Right ventricle myocardium superior (tissue), 1 donor: ENCODE measurements at regions not wholly inside any gene's neighbourhood (a gene's known extent, or its start where the extent isn't known, plus 50 kb on each side); places are given as distances from the start of the nearest gene placed in this dataset.

Experiments
- ATAC-seq: fragments of 200-7000 bp; cut with Tn5 transposase; one replicate; pipeline ENCODE4 v1.9.1; 2020; ENCODE audit warnings: mild to moderate bottlenecking; ENCODE audit not compliant: poor library complexity
- DNase-seq: peaks from one replicate; pipeline ENCODE4 v3.0.0-alpha.2; 2020
- intact Hi-C: fragments of 100-400 bp; cut with DNase I; formaldehyde crosslinking; loops from one replicate; pipeline ENCODE4 v1.11.2; 2022
- donor health status: DM: no; HTN: yes; CAD: no; lungs with severe emphysema.

DNA sequence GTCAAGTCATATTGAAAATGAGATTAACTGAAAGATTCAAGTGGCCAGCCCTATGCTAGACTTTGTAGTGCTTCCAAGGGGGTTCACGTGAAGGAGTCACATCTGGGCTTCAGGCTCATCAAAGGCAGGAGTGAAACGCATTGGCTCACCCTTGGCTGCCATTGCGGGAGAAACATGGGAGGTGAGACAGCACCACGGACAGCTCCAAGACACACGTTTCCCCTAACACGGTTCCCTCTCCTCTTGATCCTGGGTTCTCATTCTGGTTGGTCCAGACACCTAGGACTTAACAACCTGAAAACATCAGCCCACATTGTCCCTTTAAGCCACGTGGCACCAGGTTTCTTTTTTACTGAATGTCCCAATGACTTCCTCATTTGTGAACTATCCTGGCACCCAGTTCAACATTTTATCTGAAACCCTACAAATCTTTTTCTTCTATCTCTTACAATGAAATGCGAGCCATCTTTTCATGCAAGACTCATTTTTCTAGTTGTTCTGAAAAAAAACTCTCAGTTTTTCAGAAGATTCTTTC, 279.0 kb upstream of the VCX3A start:
- intact Hi-C loops: no loop called here
- DNase-seq: no peak
- ATAC-seq: no peak

DNA sequence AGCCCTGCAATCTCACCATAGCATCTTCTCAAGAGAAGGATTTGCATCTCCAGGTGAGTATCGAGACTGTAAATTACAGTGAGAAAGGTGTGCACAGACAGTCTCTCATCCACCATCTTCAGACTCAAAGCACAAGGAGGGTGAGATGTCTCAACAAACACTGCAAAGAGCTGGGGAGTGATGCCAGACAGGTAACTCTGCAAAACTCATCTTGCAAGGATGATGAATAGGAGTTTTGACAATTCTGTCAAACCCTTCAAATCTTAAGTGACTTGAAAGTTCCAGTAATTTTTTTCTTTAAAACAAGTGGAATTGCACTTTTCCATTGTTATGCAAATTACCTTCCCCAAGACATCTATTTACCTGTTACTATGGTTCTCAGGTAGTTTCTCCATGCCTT, 277.2 kb upstream of the VCX3A start:
- DNase-seq (no peak), ATAC-seq (no peak)
- intact Hi-C loops: no loop called here

DNA sequence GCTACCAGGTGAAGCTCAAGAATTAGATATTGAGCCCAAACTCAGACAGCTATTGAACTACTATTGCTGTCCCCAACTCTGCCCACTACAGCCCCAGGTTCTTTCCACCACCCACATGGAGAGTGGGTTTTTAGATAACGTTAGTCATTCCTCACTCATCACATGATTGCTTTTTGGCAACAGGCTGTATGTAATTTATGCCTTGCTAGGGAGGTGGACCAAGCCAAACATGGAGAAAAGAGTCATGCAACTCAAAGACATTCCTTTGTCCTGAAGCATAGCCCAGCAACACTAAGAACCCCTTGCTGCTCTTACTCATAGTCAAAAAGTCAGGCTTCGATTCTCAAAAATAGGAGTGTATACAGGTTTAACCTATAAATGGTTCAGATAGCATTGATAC, 275.9 kb upstream of the VCX3A start:
- intact Hi-C loops: no loop called here
- DNase-seq (no peak), ATAC-seq (no peak)

DNA sequence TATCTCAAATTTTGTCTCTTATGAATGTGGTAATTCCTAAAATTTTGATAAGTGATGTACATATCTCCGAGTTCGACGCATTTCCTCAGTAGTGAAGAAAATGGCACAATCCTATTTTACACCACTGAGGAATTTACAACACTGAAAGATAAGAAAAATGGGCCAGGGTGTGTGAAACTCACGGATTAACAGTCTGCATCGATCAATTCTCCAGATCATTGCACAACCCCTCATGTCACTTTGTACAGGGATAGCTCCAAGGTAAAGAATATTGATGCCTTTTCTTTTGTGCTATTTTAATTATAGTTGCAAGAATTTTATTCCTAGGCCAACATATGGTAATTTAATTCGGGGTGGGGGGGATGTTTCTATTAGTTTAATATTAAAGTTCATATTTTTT, 268.7 kb upstream of the VCX3A start:
- intact Hi-C loops: no loop called here
- no peak for DNase-seq
- no peak for ATAC-seq

DNA sequence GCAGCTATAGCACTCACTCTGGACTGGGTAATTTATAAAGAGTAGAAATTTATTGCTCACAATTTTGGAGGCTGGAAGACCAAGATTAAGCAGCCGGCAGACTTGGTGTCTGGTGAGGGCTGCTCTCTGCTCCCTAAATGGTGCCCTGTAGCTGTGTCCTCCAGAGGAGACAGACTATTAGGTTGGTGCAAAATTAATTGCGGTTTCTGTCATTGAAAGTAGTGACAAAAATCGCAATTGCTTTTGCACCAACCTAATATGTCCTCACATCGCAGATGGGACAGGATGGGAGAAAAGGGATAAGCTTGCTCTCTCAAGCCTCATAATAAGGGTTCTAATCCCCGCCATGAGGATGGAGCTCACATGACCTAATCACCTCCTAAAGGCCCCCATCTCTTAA, 258.1 kb upstream of the VCX3A start:
- no peak for DNase-seq
- ATAC-seq: no peak
- intact Hi-C loops: no loop called here

DNA sequence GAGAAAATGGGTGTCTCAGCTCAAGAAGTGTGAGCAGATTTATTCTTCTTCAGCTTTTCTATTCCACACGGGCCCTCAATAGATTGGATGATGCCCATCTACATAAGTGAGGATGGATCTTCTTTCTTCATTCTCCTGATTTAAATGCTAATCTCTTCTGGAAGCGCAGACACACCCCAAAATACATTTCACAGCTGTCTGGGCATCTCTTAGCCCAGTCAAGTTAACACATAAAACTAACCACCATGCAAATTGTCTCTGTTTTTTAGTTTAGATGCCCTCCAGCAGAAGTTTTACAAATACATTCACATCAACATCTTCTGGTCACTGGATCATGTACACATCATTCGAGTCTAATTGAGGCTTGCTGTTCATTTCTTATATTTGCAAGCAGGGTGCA, 249.0 kb upstream of the VCX3A start:
- intact Hi-C loops: no loop called here
- DNase-seq (no peak), ATAC-seq (no peak)

DNA sequence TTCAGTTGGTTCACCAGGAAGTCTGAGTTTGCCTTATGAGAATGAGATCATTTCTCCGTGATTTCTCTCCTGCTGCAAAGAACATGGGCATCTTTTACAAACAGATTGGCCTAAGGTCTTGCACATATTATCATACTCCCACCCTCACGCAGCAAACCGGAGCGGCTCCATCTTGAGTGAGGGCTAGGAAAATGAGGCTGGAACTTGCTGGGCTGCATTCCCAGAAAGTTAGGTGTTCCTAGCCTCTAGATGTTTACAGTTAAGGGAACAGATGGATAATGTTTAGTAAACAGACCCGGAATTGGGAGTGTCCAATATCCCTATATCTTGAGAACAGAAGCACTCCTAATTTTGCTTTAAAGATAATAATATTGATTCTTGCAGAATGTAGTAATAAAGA, 247.9 kb upstream of the VCX3A start:
- DNase-seq (no peak), ATAC-seq (no peak)
- intact Hi-C loops: no loop called here

DNA sequence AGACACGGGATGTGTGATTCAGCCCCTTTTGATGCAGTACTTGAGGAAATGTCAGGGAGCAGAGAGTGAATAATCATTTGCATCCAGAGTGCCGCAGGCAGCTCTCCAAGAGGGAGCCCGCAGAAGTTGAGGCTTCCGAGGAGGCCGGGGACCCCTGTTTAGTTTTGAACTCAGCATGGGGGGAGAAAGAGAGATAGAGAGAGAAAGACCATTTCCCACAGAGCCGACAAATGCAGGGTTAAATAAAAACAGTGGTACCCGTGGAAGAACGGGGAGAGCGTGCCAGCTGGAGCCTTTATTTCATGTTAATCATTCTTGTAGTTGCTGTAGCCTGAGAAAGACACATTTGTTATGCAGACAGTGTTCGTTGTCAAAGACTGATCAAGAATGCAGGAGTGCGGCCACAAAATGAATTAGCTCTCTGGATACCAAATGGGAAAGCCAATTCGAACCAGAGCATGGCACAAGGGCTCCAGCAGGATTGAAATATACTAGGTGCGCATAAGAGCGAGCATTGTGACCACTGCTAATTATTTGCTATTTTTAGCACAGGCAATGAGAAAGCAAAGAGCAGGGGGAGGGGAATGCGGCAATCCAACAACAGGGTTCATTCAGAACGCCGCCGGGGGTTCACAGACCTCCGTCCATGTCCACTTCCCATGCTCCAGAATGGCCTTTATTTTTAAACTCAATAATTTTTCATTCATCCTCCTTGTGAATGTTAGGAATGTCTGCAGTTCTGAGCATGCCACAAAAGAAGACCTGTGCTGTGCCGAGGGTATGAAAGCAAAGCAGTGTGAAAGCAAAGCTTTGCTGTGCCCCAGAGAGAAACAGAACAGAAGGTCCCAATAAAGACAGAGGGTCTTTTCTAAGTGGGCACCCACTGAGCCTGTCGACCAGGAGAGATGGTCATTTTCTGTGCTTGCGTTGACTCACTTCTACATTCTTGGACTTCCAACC, 243.9 kb upstream of the VCX3A start:
- ATAC-seq (peak; percentile 38), DNase-seq (no peak)
- intact Hi-C loops: no loop called here

DNA sequence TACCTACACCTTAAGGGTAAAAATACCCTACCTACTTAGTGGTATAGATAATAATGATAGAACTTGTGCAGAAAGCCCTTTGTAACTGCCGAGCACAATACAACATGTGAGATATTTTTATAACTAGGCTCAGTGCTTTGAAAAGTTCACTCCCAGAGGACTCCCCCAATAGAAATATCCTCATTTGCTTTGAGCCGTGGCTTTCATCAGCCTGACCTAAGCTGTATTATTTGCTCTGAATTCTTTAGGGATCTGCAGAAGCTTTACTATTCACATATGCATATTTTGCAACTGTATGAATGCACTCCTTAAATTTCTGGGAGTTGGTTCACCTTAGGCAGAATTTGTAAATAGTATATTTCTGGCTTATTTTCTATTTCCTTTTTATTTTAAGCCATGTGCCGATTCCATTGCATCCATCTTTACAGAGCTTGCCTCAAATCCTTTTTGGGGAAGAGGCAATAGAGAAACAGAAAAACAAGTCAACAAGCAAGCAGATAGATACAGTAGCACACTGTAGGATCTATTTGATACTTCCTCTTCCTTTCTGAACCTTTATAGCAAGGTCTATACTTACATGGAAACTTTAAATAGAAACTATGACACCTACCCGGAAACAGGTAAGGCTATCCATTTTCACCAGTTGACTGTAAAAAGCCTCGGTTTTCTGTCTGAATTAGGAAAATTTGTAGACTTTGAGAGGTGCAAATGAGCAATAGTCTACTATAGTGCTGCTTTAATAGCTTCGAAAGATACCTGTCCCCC, 242.5 kb upstream of the VCX3A start:
- ATAC-seq: no peak
- intact Hi-C loops: no loop called here
- no peak for DNase-seq

DNA sequence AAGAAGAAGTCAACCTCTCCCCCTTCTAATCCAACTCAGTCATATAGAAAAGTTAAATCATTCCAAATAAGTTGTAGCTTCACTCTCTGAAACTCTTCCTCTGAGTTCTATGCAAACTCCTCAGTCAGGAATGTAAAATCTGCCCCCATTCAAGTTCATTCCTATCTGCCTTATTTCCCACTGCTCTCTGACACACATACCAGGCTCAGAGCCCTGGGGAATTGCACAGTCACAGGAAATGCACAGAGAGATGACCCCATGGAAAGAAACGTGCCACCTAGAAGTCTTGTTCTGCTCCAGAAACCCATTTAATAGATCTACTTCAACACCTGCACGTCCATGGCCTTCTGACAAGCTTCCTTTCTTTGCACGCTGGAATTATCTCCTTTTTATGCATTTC, 236.0 kb upstream of the VCX3A start:
- ATAC-seq: no peak
- DNase-seq: no peak
- intact Hi-C loops: no loop called here

DNA sequence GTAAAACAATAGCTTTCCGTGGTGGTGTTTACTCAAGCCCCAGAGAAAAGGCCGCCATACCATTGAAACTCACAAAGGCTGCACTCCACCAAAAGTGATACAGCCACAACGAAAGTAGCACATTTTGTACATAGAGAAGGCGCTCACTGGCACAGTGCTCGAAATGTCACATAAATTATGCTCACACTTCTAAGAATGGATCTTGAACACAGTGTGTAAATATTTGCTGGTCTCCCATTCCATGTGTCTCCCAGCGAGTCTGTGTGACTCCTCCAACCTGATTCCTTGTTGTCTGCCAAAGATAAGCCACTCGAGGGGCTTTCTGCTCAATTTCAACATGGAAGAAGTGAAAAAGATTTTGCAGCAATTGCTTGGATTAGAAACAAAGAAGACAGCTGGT, 234.0 kb upstream of the VCX3A start:
- intact Hi-C loops: no loop called here
- no peak for DNase-seq
- no peak for ATAC-seq

DNA sequence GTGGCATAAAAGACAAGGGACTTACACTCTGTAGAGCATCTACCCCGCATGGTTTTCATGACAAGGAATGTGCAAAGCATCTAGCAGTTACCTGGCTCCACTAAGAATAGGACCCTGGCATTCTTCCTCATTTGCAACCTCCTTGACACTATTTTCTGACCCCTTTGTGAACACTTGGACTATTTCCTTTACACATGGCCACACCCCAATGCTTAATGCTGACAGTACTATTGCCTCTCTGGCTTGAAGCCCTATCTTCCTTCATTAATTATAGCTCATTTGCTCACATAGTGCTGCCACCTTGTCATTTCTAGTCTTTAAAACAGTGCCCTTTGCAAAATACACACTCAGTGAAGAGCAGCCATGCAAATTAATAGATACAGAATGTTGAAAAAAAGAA, 226.3 kb upstream of the VCX3A start:
- ATAC-seq (no peak), DNase-seq (no peak)
- intact Hi-C loops: no loop called here

DNA sequence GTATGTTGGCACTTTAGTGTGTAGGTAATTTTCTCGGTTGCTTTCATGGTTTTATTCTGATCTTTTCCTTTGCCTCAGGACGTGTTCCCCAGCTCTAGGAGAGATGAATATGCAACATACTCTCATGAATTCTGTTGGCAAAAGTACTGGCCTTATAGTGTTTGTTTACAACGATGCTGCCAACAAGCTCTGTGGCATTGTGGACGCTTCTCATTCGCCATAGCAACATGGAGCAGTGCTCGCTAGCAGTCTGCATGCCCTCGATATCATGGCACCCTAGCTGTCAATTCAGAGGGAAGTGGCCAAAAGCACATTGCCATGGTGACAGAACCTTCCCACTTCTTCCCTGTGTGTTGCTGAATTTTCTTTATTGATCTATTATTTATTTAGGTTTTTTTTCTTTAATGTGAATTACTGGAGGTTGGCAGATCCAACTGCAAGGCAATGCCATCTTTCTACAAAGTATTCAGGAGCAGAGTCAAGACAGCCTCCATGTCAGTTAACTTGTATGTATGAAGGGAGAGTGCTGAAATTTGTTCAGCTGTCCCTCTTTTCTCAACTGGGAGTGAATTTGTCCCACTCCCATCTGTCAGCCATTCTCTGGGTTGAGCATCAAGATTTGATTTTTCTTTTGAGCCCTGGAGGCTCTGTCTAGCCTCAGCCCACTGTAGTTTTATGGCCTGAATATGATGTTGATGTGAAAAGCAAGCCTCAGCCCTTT, 224.9 kb upstream of the VCX3A start:
- no peak for DNase-seq
- no peak for ATAC-seq
- intact Hi-C loops: no loop called here

DNA sequence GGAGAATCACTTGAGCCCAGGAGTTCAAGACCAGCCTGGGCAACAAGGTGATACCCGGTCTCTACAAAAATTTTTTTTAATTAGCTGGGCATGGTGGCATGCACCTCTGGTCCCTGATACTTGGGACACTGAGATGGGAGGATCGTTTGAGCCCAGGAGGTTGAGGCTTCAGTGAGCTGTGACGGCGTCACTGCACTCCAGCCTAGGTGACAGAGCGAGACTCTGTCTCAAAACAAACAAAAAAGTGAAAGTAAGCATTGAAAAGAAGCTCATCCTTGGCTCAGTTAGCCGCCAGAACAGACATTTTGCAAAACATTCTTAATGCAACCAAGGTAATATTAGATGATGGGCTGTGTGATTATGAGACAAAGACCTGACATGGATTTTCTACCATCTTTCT, 223.3 kb upstream of the VCX3A start:
- DNase-seq (no peak), ATAC-seq (no peak)
- intact Hi-C loops: no loop called here

DNA sequence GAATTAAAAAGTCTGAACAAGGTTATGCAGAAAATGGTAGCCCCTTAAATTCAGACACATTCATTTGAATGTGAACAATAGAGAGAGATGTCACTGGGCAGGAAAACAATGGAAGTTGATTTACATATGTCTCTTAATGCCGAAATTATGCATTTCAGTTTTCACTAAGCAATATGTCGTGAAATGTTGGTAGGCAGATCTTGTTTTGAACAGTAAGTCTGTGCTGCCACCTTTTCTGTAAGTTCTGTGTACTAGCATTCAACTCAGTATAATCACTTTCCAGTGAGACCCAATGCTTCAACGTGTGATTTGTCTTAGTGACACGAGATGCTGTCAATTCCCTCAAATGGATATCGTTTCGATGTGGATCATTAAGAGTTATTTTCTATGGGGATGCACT, 222.7 kb upstream of the VCX3A start:
- DNase-seq: no peak
- intact Hi-C loops: no loop called here
- no peak for ATAC-seq

DNA sequence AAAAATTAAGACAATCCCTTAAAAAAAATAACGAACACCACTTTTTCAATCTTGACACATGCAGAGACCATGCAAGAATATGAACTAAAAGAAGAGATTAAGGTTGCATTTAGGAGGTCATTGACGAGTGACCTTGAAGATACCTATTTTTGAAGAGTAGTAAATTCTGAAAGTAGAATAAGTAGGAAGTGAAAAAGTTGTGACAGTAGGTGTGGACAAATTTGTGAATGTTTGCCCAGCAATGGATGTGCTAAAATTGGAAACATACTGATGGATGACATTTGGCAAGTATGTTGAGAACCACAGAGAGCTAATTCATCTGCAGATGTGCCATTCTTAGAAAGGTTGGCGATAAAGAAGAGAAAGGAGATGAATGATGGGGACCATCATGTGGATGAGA, 213.7 kb upstream of the VCX3A start:
- DNase-seq: no peak
- intact Hi-C loops: no loop called here
- ATAC-seq: no peak

DNA sequence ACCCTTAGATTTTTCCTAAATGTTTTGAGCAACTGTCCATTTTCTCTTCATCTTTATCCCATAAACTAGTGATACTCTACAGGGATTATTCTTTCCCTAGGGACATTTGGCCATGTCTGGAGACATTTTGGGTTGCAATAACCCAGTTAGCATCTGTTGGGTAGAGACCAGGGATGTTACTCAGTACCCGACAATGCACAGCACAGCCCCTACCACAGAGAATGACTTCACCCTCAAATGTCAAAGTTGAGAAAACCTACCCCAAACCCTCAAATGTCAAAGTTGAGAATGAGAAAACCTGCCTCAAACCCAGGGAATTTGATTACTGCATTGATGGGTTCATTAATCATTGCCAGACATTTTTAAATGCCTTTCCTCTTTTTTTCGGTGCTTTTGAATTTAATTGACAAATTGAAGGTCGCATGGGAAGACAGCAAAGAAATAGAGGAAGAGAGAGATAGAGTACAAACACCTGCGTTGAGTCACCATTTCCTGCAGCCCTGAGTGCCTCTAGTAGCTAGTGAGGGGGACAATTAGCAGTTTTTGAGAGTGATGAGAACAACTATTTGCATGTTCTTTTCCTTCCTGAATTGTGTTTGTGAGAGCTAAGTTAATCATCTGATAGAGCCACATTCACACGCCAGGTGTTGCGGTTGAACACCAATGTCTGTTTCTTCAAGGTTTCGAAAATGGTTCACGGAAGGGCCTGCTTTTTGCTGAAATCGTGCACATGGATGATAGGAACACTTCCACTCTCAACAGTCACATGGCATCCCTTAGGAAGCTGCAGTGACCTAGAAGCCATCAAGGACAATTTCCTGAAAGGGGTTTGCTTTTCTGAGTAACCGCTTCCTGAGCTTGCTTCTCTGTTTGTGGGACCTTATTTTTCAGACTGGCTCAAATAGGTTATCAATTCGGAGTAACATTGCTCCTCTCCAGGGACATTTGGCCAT, 203.9 kb upstream of the VCX3A start:
- no peak for ATAC-seq
- no peak for DNase-seq
- intact Hi-C loops: no loop called here

DNA sequence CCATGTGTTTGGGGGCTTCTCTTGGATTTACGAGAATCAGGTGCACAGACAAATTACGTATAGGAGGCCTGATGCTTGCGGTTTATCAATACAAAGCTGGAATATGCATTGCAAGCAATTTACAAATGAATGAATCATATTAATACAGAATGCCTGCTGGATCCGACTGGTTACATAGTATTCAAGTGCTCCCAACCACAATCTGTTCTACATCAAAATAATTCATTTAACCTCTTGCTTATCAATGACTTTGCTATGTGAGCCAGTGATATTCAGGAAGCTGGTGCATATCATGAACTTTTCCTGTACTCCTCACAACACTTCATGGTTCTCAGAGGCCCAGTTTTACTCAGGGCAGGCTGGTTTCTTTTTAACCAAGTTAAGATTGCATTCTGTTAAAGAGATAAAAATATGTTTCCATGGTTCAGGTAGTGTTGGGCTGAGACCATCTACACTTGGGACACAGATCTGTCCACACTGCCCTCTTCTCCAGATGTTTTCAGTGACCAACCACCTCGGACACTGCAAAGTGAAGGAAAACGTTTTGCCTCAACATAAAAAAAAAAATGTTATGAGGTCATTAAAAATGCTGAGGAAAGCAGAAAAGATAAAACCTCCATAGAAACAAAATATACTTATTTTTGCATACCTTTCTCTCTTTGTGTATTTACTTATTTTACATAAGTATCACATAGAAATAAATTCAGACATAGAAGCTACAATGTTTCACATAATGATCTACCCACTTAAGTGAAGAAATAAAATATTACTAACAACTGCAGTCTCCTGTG, 200.1 kb upstream of the VCX3A start:
- ATAC-seq: no peak
- no peak for DNase-seq
- intact Hi-C loops: no loop called here
